ENCODE measurements at regions not wholly inside any gene's neighbourhood (a gene's known extent, or its start where the extent isn't known, plus 50 kb on each side); places are given as distances from the start of the nearest gene placed in this dataset.

GRCh38 chr4:173682609-173683008 lies 152.6 kb upstream of the HAND2 start (continued):
- TF ChIP-seq RREB1 (CRISPR knock-in tag; IDR thresholded peaks at IDR 0.05) = no peak
- TF ChIP-seq FOXA1 (IDR thresholded peaks at IDR 0.05; ENCODE audit: borderline replicate concordance) = no peak
- no peak for TF ChIP-seq CBX8 (IDR thresholded peaks at IDR 0.05; ENCODE audit: borderline replicate concordance, extremely low read depth, low read depth, low read length, poor library complexity, severe bottlenecking)

GRCh38 chr4:173680278-173680677 lies 150.2 kb upstream of the HAND2 start:
- POLR2A ChIA-PET = interaction anchor here (1.0 kb wide), 1 partner anchor 17 kb away, joined by 3 read pairs; no protein-coding TSS in a partner anchor
- no peak for ATAC-seq
- intact Hi-C loops (cut with micrococcal nuclease) = no loop called here
- TF ChIP-seq PKNOX1 (IDR thresholded peaks at IDR 0.05) (peak; percentile 50; the same call in 1 of the 2 replicates), ZNF407 (IDR thresholded peaks at IDR 0.05; ENCODE audit: low read depth) (no peak)

More at GRCh38 chr4:173680278-173680677, 150.2 kb upstream of the HAND2 start:
- H2AFZ ChIP-seq (ENCODE audit: low read depth, low read length) = no peak overlapping the region
- no peak overlapping the region for H3K9ac ChIP-seq (ENCODE audit: insufficient read depth in 1 of 2, low read depth in 2 of 2, low read length in 2 of 2)
- H3K27ac ChIP-seq (ENCODE audit: extremely low read depth, low read depth, low read length) = no peak overlapping the region
- no TSS peak for BruUV-seq (replicated peaks)
- 7% methylated on average over 7 of the region's 7 CpGs for WGBS (ENCODE audit: insufficient coverage, low coverage, missing lambda C conversion rate)
- H3K4me3 ChIP-seq = no peak overlapping the region
- FAIRE-seq (no peak), DNase-seq (ENCODE audit: extremely low read depth in 1 of 4, low spot score in 3 of 4) (no peak)
- H3K9me1 ChIP-seq (ENCODE audit: control insufficient read depth, insufficient read depth, low read length) = no peaks in the 10 kb centered on the region
- no peaks in the 10 kb centered on the region for H3K36me3 ChIP-seq (ENCODE audit: control insufficient read depth, insufficient read depth, low read length)
- H3K4me1 ChIP-seq (replicated peaks in 1 of 2; ENCODE audit: control insufficient read depth in 2 of 2, insufficient read depth in 2 of 2, low read length in 2 of 2) = no peaks in the 10 kb centered on the region
- H3K27me3 ChIP-seq (ENCODE audit: control insufficient read depth in 2 of 2, insufficient read depth in 2 of 2, low read length in 2 of 2) = peaks cover 0 to 3% of the 10 kb centered on the region in 2 experiments; a peak in 1 of 5 replicates
- no peaks in the 10 kb centered on the region for H3K9me3 ChIP-seq (replicated peaks; ENCODE audit: control insufficient read depth, insufficient read depth, low read depth, low read length)
- no peak overlapping the region for H3K4me2 ChIP-seq (ENCODE audit: insufficient read depth, low read length)
- H4K20me1 ChIP-seq (replicated peaks; ENCODE audit: control insufficient read depth, insufficient read depth, low read length) = no peaks in the 10 kb centered on the region
- in situ Hi-C loops (cut with MboI) = no loop called here
- CTCF ChIA-PET (ENCODE audit: low intra/inter-chr PET ratio) = no interaction called here
- no peaks in the 10 kb centered on the region for H3K79me2 ChIP-seq (ENCODE audit: control insufficient read depth, insufficient read depth, low read length)

Measured in K562 (cell line).